ENCODE measurements at regions not wholly inside any gene's neighbourhood (a gene's known extent, or its start where the extent isn't known, plus 50 kb on each side); places are given as distances from the start of the nearest gene placed in this dataset.
"Not testable (repeated sequence)": the region's sequence is repeated elsewhere in the genome, so short reads cannot be mapped to it uniquely, and the experiment has no call there.

GRCh38 chr16:88252057-88252794 lies 130.5 kb upstream of the ZNF469 start:
- TF ChIP-seq CTCF (IDR thresholded peaks at IDR 0.05 in 4 of 5, conservative IDR thresholded peaks at IDR 0.05 in 1 of 5); POLR2A (IDR thresholded peaks at IDR 0.05): not testable (repeated sequence)

Measured in gastrocnemius medialis (tissue), 4 donors.